NCI-H1930 (cell line): ENCODE measurements at regions not wholly inside any gene's neighbourhood (a gene's known extent, or its start where the extent isn't known, plus 50 kb on each side); places are given as distances from the start of the nearest gene placed in this dataset.

Source experiments
- DNase-seq, 2 experiments: peaks; one replicate each; lab custom pipeline; 2025; lab: John Stamatoyannopoulos, UW

DNA sequence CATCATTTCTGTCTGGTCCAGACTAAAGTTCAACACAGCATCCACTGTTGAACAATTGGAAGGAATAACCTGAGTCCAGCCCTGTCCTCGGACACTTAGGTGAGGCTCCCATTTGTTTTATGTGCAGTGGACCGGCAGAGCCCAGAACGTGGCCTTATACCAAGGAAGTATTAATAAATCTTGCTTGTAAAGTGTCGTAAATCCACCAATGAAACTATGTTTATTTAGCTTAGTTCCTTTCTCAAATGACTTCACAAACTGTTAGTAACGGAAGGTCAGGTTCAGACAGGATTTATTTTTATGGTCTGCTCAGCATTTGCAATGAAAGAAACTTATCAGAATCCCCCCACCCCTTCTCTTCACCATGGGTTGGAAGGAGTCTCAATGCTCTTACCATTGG, 149.5 kb downstream of the PCSK1 start:
- DNase-seq, result no peak

DNA sequence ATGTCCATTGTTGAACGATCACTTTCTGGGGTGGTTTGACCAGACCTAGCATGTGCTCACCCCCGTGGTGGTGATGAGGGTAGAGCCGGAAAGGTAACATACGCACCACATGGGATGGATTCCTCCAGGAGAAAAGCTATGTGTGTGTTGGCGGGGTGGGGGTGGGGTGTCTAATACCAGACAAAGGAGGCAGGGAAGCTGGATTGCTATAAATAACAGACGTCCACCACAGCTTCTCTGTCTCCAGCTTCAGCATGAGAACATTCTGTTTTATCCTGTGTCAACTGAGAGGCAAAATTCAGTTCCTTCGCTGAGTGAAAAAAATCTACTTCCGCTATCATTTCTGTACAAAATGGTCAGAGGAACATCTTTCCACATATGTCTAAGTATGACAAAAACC, 151.0 kb downstream of the PCSK1 start:
- no peak for DNase-seq

GRCh38 chr5:96280946-96281393, 152.1 kb downstream of the PCSK1 start:
- no peak for DNase-seq

DNA sequence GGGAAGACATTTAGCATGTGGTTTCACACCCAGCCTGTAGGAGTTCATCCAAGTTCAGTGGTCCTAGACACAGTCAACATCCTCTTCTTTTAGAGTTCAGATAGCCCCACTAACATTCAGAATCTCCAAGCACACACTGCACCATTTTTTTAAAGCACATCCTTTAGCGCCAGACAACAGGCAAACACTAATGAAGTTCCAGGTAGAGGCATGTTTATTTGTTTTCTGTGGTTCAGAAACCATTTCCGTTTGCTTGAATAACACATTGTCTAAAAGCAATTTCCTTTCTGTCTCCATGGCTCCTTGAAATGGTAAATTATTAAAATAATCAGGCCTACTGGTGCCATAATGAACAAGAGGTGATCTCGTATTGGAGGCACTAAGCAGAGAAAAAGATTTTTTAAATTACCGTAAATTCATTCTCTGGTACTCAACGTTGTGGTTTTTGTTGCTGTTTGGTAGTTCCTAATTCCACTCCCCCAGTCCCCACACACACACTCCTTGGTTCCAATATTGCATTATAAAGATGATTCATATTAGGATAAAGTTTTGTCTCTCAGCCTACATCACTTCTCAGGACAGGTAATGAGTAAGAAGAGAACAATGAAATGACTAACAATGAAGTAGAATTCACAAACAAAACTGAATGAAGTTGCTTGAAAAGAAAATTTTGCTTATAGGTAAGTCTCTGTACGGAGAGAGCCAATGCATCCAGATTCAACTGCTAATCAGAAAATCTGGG, 153.1 kb downstream of the PCSK1 start:
- no peak for DNase-seq

GRCh38 chr5:96278981-96279380, 154.1 kb downstream of the PCSK1 start:
- DNase-seq, result no peak

GRCh38 chr5:96275051-96275450, 158.0 kb downstream of the PCSK1 start:
- DNase-seq, result no peak

GRCh38 chr5:96265487-96265886, 167.6 kb downstream of the PCSK1 start:
- no peak for DNase-seq

DNA sequence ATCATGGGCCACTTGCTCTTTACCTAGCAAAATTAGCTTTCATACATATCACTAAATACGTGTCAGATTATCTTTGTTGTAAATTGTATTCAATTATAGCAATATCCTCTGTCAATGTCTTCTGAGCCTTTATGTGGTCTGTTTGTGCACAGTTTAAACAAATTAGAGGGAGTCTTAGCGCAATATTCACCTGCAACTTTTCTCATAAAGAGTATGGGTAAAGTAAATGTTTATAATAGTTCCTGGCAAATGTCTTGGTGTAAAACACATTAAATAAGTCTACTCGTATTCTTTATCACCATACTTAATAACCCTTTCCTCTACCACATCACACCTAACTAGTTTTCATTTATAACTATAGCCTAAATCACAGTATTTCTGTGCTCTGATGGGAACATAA, 169.0 kb downstream of the PCSK1 start:
- no peak for DNase-seq

DNA sequence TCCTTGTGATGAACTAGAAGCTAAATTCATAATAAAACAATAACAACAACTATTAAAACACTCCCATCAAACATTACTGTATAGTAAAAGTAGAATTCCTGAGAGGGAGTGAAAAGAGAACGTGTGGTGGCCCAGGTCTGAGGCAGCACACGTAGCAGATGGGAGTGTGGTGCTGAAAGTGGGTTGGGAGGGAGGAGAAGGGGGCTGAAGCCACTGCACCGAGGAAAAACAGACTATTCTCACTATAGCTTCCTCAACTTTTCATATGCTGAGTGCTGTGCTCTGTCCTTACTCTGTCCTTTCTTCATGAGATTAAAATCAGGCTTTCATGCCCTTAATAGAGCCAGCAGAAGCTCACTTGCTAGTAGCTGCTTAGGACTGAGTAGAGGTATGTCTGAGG, 170.9 kb downstream of the PCSK1 start:
- DNase-seq, result no peak

- DNase-seq, result no peak
Measured at GRCh38 chr5:96260009-96260408, 173.0 kb downstream of the PCSK1 start.

DNA sequence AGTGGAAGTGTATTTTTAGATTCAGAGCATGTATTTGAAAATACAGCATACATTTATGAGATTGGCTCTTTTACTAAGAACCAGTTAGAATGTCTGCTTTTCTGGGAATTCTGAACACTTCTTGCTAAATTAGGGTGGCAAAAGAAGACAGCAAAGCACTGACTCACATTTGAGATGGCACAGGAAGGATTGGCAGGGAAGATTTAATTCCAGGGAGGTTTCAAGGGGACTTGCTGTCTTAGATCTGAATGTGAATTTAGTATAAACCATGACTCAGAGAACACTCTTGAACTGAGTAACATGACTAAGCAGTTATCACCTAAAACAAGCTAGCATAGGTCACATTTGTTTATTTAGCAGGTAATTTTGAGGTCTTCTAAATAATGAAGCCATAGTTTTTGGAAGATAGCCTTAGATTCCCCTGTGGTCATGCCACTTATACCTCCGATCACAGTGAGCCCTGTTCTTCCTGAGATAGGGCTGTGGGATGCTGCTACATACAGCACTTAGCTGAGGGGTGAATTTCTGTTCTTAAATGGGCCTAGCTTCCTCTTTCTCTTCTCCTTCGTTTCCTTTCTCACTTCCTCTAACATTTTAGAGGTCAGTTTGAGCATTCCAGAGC, 173.8 kb downstream of the PCSK1 start:
- DNase-seq, result no peak

- no peak for DNase-seq
Measured at GRCh38 chr5:96258692-96259091, 174.4 kb downstream of the PCSK1 start.

DNA sequence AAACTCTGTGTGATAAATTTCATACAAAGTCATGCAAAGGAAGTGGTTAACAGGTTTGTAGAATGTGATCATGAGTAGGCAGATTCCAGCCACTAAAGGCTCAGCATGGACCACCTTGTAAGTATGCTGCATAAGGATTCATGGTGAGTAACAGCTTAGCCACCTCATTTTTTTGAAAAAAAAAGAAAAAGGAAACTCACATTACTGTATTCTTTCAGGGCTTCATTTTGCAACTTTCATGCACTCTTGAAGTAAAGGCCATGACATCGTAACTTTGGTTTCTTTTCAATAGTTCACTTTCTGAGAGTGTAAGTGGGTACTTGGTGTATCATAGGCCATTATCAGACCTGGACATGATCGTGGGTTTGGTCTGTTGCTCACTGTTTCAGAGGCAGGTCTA, 175.1 kb downstream of the PCSK1 start:
- DNase-seq, result no peak

- peak in 1 of 2 experiments; percentile 4 for DNase-seq
Measured at GRCh38 chr5:96256795-96257470, 176.1 kb downstream of the PCSK1 start.

GRCh38 chr5:96254980-96255691, 177.9 kb downstream of the PCSK1 start:
- no peak for DNase-seq

- DNase-seq, result no peak
Measured at GRCh38 chr5:96253140-96253539, 179.9 kb downstream of the PCSK1 start.

GRCh38 chr5:96252596-96252995, 180.5 kb downstream of the PCSK1 start:
- no peak for DNase-seq

DNA sequence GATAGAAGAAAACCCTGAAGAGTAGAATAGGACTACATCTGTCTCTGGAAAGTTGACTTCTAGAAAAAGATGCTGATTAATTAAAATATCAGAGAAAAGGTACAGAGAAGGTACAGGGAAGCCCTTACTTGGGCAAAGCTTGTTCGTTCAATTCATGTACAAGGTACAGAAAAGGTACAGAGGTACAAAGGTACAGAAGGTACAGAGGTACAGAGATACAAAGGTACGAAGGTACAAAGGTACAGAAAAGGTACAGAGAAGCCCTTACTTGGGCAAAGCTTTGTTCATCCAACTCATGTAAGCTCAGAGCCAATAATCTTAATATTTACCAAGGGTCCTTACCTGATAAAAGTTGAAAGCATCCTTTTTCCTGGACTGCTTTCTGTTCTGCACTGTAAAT, 182.3 kb downstream of the PCSK1 start:
- no peak for DNase-seq

DNA sequence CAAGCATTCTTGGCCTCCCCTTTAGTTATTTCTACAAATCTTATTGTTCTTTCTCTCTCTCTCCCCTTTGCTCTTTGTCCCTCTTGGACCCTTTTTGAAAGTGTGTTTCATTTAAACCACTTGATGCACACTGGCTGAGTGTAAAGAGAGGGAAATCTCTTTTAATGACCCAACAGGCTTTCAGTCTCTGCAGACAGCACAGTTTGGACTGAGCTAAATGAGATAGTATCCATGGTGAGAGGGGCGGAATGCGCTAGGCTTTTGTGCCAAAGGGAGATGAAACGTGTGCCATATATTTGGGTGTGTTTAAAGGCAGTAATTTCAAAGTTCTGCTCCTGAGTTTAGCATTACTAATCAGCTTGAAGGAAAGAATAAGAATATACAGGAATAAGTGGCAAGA, 184.9 kb downstream of the PCSK1 start:
- no peak for DNase-seq

DNA sequence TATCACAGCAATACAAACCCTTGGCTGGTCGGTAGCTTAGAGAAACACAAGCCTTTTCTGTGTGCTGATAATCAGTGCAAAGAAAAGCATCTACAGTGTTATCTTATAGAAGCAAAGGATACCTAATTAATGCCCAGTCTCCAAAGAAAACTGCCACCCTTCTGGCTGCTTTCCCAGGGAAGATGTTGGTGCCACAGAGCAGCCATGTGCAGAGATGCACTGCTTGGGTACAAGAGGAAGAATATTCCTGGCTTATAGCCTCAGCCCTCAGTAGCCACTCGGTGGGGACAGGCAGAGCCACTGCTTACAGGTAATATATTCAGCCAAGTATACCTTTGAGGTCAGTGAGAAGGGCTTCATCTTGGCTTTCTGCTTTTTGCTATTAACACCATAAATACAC, 185.3 kb downstream of the PCSK1 start:
- DNase-seq, result no peak

GRCh38 chr5:96247097-96247701, 185.8 kb downstream of the PCSK1 start:
- DNase-seq, result no peak
